ENCODE measurements at regions not wholly inside any gene's neighbourhood (a gene's known extent, or its start where the extent isn't known, plus 50 kb on each side); places are given as distances from the start of the nearest gene placed in this dataset.
"Not testable (repeated sequence)": the region's sequence is repeated elsewhere in the genome, so short reads cannot be mapped to it uniquely, and the experiment has no call there.

DNA sequence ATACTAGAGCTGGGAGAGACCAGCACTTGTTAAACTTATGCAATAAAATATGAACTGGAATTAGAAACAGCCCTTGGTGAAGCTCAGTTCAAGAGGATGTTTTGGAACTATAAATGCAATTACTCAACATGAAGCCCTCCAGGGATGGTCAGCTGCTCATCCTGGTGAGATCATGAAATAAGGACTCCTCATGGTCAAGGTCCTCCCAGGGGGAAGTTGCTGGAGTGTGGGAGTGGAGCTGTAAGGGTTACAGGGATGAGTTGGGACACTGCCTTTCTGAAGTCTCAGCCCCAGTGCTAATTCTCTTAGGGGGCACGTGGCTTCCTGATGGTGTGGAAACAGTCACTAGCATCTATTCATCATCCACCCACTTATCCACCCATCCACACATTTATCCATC is 301.7 kb upstream of the SFSWAP start:
- Mint-ChIP-seq H3K36me3 (no peaks in the 10 kb centered on the region), H3K4me3 (no peak overlapping the region), H3K27ac (no peak overlapping the region), H3K27me3 (ENCODE audit: low read depth) (peaks cover 9% of the 10 kb centered on the region), H3K4me1 (no peaks in the 10 kb centered on the region), H3K9me3 (peaks cover 14% of the 10 kb centered on the region)
- TF ChIP-seq, protein P1, sequence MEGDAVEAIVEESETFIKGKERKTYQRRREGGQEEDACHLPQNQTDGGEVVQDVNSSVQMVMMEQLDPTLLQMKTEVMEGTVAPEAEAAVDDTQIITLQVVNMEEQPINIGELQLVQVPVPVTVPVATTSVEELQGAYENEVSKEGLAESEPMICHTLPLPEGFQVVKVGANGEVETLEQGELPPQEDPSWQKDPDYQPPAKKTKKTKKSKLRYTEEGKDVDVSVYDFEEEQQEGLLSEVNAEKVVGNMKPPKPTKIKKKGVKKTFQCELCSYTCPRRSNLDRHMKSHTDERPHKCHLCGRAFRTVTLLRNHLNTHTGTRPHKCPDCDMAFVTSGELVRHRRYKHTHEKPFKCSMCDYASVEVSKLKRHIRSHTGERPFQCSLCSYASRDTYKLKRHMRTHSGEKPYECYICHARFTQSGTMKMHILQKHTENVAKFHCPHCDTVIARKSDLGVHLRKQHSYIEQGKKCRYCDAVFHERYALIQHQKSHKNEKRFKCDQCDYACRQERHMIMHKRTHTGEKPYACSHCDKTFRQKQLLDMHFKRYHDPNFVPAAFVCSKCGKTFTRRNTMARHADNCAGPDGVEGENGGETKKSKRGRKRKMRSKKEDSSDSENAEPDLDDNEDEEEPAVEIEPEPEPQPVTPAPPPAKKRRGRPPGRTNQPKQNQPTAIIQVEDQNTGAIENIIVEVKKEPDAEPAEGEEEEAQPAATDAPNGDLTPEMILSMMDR (IDR thresholded peaks at IDR 0.05; ENCODE audit: unreplicated experiment): no peak
- no peak for DNase-seq (ENCODE audit: low spot score in 2 of 2, unreplicated experiment in 2 of 2)

DNA sequence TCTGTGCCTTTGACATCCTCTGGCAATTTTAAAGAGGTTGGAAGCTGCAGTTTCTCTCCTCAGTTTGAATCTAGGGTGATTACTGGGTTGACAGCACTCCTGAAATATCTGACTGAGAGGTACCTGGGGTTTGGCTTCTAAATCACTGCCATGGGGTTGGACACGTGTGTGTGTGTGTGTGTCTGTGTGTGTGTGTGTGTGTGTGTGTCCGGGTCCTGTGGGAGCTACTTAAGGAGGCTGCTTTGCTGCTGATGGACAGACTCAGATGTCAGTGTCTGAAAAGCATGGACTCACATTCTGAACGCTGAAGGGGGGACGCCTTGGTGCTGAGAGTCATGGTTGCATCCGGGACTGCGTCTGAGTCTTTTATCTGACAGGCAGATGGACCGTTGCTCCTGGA is 299.1 kb upstream of the SFSWAP start:
- H3K4me3 Mint-ChIP-seq; H3K27ac Mint-ChIP-seq; H3K4me1 Mint-ChIP-seq; H3K27me3 Mint-ChIP-seq (ENCODE audit: low read depth); DNase-seq (ENCODE audit: low spot score in 2 of 2, unreplicated experiment in 2 of 2); H3K9me3 Mint-ChIP-seq; H3K36me3 Mint-ChIP-seq: not testable (repeated sequence)

DNA sequence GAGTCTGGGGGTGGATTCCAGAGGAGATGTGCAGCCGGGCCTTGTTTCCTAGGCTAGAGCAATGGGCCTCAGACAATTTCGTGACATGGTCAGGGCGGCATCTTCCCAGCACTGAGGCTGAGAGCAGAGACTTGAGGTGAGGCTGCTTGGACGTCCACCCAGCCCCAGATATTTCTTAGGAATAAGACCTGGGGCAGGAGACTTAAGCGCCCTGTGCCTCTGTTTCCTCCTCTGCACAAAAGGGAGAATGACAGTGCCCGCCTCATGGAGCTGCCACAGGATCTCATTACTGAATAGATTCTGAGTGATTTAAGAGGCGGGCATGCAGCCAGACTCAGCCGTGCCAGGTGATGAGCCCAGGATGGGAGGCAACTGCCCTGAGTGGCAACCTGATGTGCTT is 297.9 kb upstream of the SFSWAP start:
- Mint-ChIP-seq H3K36me3 (no peaks in the 10 kb centered on the region), H3K27me3 (ENCODE audit: low read depth) (peaks cover 12% of the 10 kb centered on the region), H3K4me1 (no peaks in the 10 kb centered on the region), H3K4me3 (no peak overlapping the region), H3K9me3 (peaks cover 13% of the 10 kb centered on the region), H3K27ac (no peak overlapping the region)
- DNase-seq (ENCODE audit: low spot score in 2 of 2, unreplicated experiment in 2 of 2): no peak
- TF ChIP-seq, protein P1 (IDR thresholded peaks at IDR 0.05; ENCODE audit: unreplicated experiment): no peak

DNA sequence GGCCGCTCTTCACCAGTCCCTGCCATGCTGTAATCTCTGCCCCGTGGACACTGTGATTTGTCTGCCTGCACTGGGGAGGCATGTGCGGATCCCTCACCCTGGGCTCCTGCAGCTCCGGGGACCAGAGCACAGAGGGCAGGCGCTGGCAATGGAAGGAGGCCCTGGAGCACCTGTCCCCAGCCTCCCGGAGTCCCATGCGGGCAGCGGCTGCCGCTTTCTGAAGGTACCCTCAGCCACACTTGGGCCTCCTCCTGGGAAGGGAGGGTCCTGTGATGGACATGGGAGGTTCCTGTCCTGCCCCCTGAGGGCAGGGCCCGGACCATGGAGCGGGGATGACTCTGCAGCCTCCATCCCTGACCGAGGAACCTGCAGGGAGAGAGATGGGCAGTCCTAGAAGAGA is 297.4 kb upstream of the SFSWAP start:
- peaks cover 18% of the 10 kb centered on the region for H3K9me3 Mint-ChIP-seq
- no peaks in the 10 kb centered on the region for H3K36me3 Mint-ChIP-seq
- H3K4me1 Mint-ChIP-seq: no peaks in the 10 kb centered on the region
- H3K27me3 Mint-ChIP-seq (ENCODE audit: low read depth): peaks cover 12% of the 10 kb centered on the region
- no peak overlapping the region for H3K4me3 Mint-ChIP-seq
- DNase-seq (ENCODE audit: low spot score in 2 of 2, unreplicated experiment in 2 of 2): no peak
- TF ChIP-seq, protein P1 (IDR thresholded peaks at IDR 0.05; ENCODE audit: unreplicated experiment): no peak
- H3K27ac Mint-ChIP-seq: no peak overlapping the region

DNA sequence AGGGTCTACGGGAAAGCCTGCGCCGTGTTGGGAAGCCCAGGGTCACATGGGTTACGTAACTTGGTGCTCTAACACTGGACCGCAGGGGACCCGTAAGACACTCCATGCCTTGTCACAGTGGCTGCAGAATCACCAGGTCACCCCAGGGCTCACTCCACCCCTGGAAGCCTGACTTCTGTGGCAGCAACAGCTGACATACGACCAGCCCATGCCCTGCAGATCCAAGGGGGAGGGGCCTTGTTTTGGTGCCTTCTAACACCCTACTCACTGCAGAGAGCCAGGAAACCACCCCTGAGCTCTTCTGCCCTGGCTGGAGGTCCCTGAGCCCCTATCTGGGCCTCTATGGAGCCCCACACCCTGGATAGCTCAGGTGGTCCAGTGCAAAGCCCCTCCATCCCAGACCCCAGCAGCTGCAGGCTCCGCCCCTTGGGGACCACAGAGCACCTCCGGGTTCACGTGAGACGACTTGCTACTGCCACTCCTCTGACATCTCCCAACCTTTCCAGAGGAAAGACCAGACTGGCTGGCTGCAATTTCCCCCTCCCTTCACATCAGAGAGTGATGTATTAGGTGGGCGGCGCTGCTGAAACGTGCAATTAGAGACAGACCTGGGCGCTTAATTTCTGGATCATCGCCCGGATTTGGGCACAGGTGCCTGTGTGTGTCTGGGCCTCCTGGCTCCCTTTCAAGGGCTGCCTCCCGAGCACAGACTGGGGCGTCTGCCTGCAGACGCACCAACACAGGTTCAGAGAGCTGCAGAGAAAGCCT is 296.6 kb upstream of the SFSWAP start:
- not testable (repeated sequence) for H3K27ac Mint-ChIP-seq; H3K36me3 Mint-ChIP-seq; H3K4me3 Mint-ChIP-seq; DNase-seq (ENCODE audit: low spot score in 2 of 2, unreplicated experiment in 2 of 2); H3K4me1 Mint-ChIP-seq
- Mint-ChIP-seq H3K9me3 (peaks cover 23% of the 10 kb centered on the region), H3K27me3 (ENCODE audit: low read depth) (peaks cover 14% of the 10 kb centered on the region)

DNA sequence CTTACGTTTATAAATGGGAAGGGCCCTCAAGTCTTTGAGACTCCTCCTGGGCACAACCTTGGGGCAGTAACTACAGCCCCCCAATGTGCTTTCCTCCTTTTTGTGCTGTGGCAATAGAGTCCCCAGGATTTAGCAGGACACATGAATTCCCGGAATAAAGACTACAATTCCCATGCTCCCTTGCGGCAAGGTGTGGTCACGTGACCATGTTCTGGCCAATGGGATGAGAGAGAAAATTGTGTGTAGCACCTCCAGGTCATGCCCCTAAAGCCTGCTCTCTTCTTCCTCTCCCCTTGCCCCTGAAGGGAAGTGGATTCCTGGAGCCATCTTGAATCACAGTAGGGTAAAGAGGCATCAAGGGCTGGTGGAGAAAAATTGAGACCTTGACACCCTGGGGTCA is 295.1 kb upstream of the SFSWAP start:
- no peak overlapping the region for H3K4me3 Mint-ChIP-seq
- H3K27me3 Mint-ChIP-seq (ENCODE audit: low read depth): peaks cover 15% of the 10 kb centered on the region
- H3K9me3 Mint-ChIP-seq: peaks cover 17% of the 10 kb centered on the region
- H3K27ac Mint-ChIP-seq: no peak overlapping the region
- H3K36me3 Mint-ChIP-seq: no peaks in the 10 kb centered on the region
- no peak for DNase-seq (ENCODE audit: low spot score in 2 of 2, unreplicated experiment in 2 of 2)
- TF ChIP-seq, protein P1 (IDR thresholded peaks at IDR 0.05; ENCODE audit: unreplicated experiment): no peak
- no peaks in the 10 kb centered on the region for H3K4me1 Mint-ChIP-seq

DNA sequence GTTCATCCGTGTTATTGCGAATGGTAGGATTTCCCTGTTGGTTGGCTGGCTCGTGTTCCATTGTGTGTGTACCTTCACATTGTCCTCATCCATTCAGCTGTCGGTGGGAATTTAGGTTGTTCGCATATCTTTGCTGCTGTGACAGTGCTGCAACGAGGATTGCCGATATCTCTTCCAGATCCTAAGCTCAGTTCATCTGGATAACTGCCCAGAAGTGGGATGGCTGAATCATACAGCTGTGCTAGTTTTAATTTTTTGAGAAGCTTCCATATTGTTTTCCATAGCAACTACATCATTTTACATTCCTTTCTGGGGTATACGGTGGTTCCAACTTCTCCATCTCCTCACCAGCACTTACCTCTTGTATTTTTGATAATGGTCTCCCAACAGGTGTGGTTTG is 292.8 kb upstream of the SFSWAP start:
- H3K9me3 Mint-ChIP-seq: peaks cover 17% of the 10 kb centered on the region
- TF ChIP-seq, protein P1 (IDR thresholded peaks at IDR 0.05; ENCODE audit: unreplicated experiment): no peak
- H3K4me3 Mint-ChIP-seq: no peak overlapping the region
- DNase-seq (ENCODE audit: low spot score in 2 of 2, unreplicated experiment in 2 of 2): no peak
- H3K36me3 Mint-ChIP-seq: no peaks in the 10 kb centered on the region
- no peak overlapping the region for H3K27ac Mint-ChIP-seq
- no peaks in the 10 kb centered on the region for H3K4me1 Mint-ChIP-seq
- H3K27me3 Mint-ChIP-seq (ENCODE audit: low read depth): peaks cover 19% of the 10 kb centered on the region
